LNCaP clone FGC (cell line): ENCODE measurements at regions not wholly inside any gene's neighbourhood (a gene's known extent, or its start where the extent isn't known, plus 50 kb on each side); places are given as distances from the start of the nearest gene placed in this dataset.
"Not testable (repeated sequence)": the region's sequence is repeated elsewhere in the genome, so short reads cannot be mapped to it uniquely, and the experiment has no call there.

ENCODE experiments used
- DNase-seq: peaks from one replicate; pipeline ENCODE4 v3.0.0-alpha.2; 2011; ENCODE audit warnings: low read depth
- H3K4me3 ChIP-seq: 2 replicates; pipeline ENCODE4 v1.5.1; 2011; ENCODE audit warnings: mild to moderate bottlenecking, low read depth, low read length, control low read depth
- CTCF ChIP-seq: IDR thresholded peaks from 2 replicates; pipeline ENCODE4 v1.5.1; 2012; ENCODE audit warnings: mild to moderate bottlenecking; ENCODE audit not compliant: control insufficient read depth, insufficient read depth; ENCODE audit errors: extremely low read depth

- H3K4me3 ChIP-seq = no peak overlapping the region
- DNase-seq = peak; percentile 66
- TF ChIP-seq CTCF = no peak
These were observed 207.6 kb upstream of the STAC start for GRCh38 chr3:36172699-36173098.

- DNase-seq = no peak
- TF ChIP-seq CTCF = no peak
- no peak overlapping the region for H3K4me3 ChIP-seq
These were observed 205.0 kb upstream of the STAC start for GRCh38 chr3:36175113-36175812.

GRCh38 chr3:36175916-36176461 lies 204.3 kb upstream of the STAC start:
- DNase-seq = no peak
- no peak for TF ChIP-seq CTCF
- no peak overlapping the region for H3K4me3 ChIP-seq

GRCh38 chr3:36178018-36178417 lies 202.3 kb upstream of the STAC start:
- no peak for DNase-seq
- H3K4me3 ChIP-seq = no peak overlapping the region
- TF ChIP-seq CTCF = no peak

GRCh38 chr3:36182024-36182423 lies 198.3 kb upstream of the STAC start:
- no peak overlapping the region for H3K4me3 ChIP-seq
- DNase-seq = no peak
- TF ChIP-seq CTCF = no peak

GRCh38 chr3:36187197-36187596 lies 193.1 kb upstream of the STAC start:
- not testable (repeated sequence) for H3K4me3 ChIP-seq, DNase-seq

GRCh38 chr3:36192901-36193300 lies 187.4 kb upstream of the STAC start:
- H3K4me3 ChIP-seq = no peak overlapping the region
- TF ChIP-seq CTCF = no peak
- DNase-seq = no peak
